Caco-2 (cell line): ENCODE measurements at regions not wholly inside any gene's neighbourhood (a gene's known extent, or its start where the extent isn't known, plus 50 kb on each side); places are given as distances from the start of the nearest gene placed in this dataset.

Experiments used
- BruUV-seq: library from RNA; stranded (reverse); fragments of 400-500 nt; replicated peaks from 2 replicates; lab custom pipeline; 2021; lab: Mats Ljungman, UMichigan
- CTCF ChIA-PET: fragments of 300-600 bp; sonication (Branson Sonifier 250); formaldehyde crosslinking; loops from one replicate; lab custom pipeline; 2022; ENCODE audit warnings: antibody characterized with exemption; lab: Charles Lee
- POLR2A ChIA-PET: fragments of 300-600 bp; sonication (Branson Sonifier 250); formaldehyde crosslinking; loops from one replicate; lab custom pipeline; 2022; ENCODE audit warnings: antibody characterized with exemption; lab: Charles Lee
- DNase-seq, 2 experiments: peaks; one replicate each; pipeline versions ENCODE4 v3.0.0 to v3.0.0-alpha.2; 2020 to 2022
- H3K27me3 ChIP-seq: replicated peaks from 2 replicates; pipeline ENCODE4 v1.6.0; 2011; ENCODE audit warnings: low read length; ENCODE audit not compliant: control insufficient read depth, insufficient read depth
- H3K36me3 ChIP-seq: 2 replicates; pipeline ENCODE4 v1.5.1; 2011; ENCODE audit warnings: low read length; ENCODE audit not compliant: control insufficient read depth, insufficient read depth
- H3K4me1 ChIP-seq: fragments of 250-450 bp; sonication (Bioruptor Pico); 2 replicates; pipeline ENCODE4 v1.5.1; 2020; ENCODE audit warnings: mild to moderate bottlenecking
- H3K4me3 ChIP-seq: 2 replicates; pipeline ENCODE4 v1.5.1; 2011; ENCODE audit warnings: low read depth, mild to moderate bottlenecking, control low read depth, low read length
- H3K9me3 ChIP-seq: fragments of 250-450 bp; sonication (Bioruptor Pico); 2 replicates; pipeline ENCODE4 v1.5.1; 2020; ENCODE audit warnings: mild to moderate bottlenecking, moderate library complexity
- H3K27ac Mint-ChIP-seq: one replicate; pipeline ENCODE4 v1.8.0; 2022; ENCODE audit warnings: mixed read lengths; ENCODE audit not compliant: unreplicated experiment
- H3K27me3 Mint-ChIP-seq: one replicate; pipeline ENCODE4 v1.8.0; 2022; ENCODE audit warnings: mixed read lengths; ENCODE audit not compliant: insufficient read depth, unreplicated experiment
- H3K36me3 Mint-ChIP-seq: one replicate; pipeline ENCODE4 v1.8.0; 2022; ENCODE audit warnings: mild to moderate bottlenecking, mixed read lengths; ENCODE audit not compliant: insufficient read depth, unreplicated experiment
- H3K4me1 Mint-ChIP-seq: one replicate; pipeline ENCODE4 v1.8.0; 2022; ENCODE audit warnings: low read depth, mixed read lengths; ENCODE audit not compliant: unreplicated experiment
- H3K4me3 Mint-ChIP-seq: one replicate; pipeline ENCODE4 v1.8.0; 2022; ENCODE audit warnings: mild to moderate bottlenecking, moderate library complexity, mixed read lengths; ENCODE audit not compliant: unreplicated experiment
- H3K9me3 Mint-ChIP-seq: one replicate; pipeline ENCODE4 v1.8.0; 2022; ENCODE audit warnings: mixed read lengths; ENCODE audit not compliant: unreplicated experiment
- intact Hi-C: fragments of 100-400 bp; cut with micrococcal nuclease; formaldehyde crosslinking; loops from one replicate; pipeline ENCODE4 v1.10.0; 2022; ENCODE audit not compliant: unreplicated experiment
- TF ChIP-seq, protein P1 (sequence below), 2 experiments: fragments of 200-600 bp in 1 of 2; IDR thresholded peaks; 1 replicate in 1 of 2; 2 replicates in 1 of 2; pipeline versions ENCODE4 v1.5.1 to v1.8.0; 2011 to 2022; ENCODE audit warnings: antibody characterized with exemption in 1 of 2, control low read depth in 1 of 2, inconsistent platforms in 1 of 2, low read depth in 1 of 2, low read length in 1 of 2, mild to moderate bottlenecking in 1 of 2, moderate library complexity in 1 of 2; ENCODE audit not compliant: insufficient read depth in 1 of 2, severe bottlenecking in 1 of 2, unreplicated experiment in 1 of 2

DNA sequence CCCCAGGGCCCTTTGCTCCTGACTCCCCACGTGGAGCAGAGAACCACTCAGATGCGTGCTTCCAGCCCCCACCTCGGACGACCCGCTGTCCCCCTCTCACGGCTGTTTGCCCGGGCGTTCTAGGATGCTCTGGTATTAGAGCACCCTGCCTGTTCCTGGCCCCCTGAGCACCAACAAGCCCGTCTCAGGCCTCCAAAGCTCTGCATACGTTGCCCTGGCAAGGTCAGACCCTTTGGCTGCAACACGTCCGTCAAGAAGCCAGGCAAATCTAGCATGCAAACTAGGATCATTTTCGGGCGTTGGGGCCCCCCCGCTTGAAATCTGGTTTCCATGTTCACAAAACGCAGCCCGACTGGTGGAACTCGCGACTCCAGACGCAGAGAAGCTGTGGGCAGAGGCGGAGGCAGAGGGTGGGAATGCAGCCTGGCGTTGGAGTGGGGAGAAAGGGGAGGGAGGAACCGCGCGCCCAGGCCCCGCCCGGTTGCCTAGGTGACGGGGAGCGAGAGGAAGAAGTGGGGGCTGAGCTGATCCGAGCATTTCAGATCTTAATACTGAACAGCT, 86.2 kb upstream of the PIAS1 start:
- H3K36me3 Mint-ChIP-seq: peaks cover 10% of the 10 kb centered on the region
- H3K27me3 Mint-ChIP-seq: no peaks in the 10 kb centered on the region
- H3K27me3 ChIP-seq: no peaks in the 10 kb centered on the region
- ChIA-PET CTCF (interaction anchor here (0.8 to 1.3 kb wide), 2 partner anchors 20 to 53 kb away, joined by 3 to 4 read pairs; no protein-coding TSS in a partner anchor), POLR2A (interaction anchor here (0.6 to 1.5 kb wide), 4 partner anchors 22 to 86 kb away, joined by 3 to 11 read pairs (median 7); partner anchors contain the start of gene PIAS1)
- peak overlapping the region; percentile 75 for H3K4me3 Mint-ChIP-seq
- peak; percentile 75 to 82 for DNase-seq
- peaks cover 20% of the 10 kb centered on the region for H3K4me1 Mint-ChIP-seq
- H3K27ac Mint-ChIP-seq: peak overlapping the region; percentile 85
- intact Hi-C loops: no loop called here
- H3K9me3 ChIP-seq: no peaks in the 10 kb centered on the region
- no TSS peak for BruUV-seq
- no peaks in the 10 kb centered on the region for H3K9me3 Mint-ChIP-seq
- no peaks in the 10 kb centered on the region for H3K36me3 ChIP-seq
- H3K4me3 ChIP-seq: peak overlapping the region; percentile 39
- peaks cover 21% of the 10 kb centered on the region for H3K4me1 ChIP-seq
- TF ChIP-seq, protein P1, sequence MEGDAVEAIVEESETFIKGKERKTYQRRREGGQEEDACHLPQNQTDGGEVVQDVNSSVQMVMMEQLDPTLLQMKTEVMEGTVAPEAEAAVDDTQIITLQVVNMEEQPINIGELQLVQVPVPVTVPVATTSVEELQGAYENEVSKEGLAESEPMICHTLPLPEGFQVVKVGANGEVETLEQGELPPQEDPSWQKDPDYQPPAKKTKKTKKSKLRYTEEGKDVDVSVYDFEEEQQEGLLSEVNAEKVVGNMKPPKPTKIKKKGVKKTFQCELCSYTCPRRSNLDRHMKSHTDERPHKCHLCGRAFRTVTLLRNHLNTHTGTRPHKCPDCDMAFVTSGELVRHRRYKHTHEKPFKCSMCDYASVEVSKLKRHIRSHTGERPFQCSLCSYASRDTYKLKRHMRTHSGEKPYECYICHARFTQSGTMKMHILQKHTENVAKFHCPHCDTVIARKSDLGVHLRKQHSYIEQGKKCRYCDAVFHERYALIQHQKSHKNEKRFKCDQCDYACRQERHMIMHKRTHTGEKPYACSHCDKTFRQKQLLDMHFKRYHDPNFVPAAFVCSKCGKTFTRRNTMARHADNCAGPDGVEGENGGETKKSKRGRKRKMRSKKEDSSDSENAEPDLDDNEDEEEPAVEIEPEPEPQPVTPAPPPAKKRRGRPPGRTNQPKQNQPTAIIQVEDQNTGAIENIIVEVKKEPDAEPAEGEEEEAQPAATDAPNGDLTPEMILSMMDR (IDR thresholded peaks at IDR 0.05; ENCODE audit: insufficient read depth in 1 of 2, low read depth in 1 of 2, low read length in 1 of 2, severe bottlenecking in 1 of 2, unreplicated experiment in 1 of 2): no peak

GRCh38 chr15:67968564-67968963, 85.6 kb upstream of the PIAS1 start:
- intact Hi-C loops: no loop called here
- TF ChIP-seq, protein P1 (IDR thresholded peaks at IDR 0.05; ENCODE audit: insufficient read depth in 1 of 2, low read depth in 1 of 2, low read length in 1 of 2, severe bottlenecking in 1 of 2, unreplicated experiment in 1 of 2): no peak
- peak overlapping the region; percentile 85 for H3K27ac Mint-ChIP-seq
- ChIA-PET POLR2A (interaction anchor here (0.6 to 1.5 kb wide), 4 partner anchors 23 to 85 kb away, joined by 3 to 11 read pairs (median 7); partner anchors contain the start of gene PIAS1), CTCF (interaction anchor here (0.8 to 1.3 kb wide), 2 partner anchors 21 to 54 kb away, joined by 3 to 4 read pairs; no protein-coding TSS in a partner anchor)
- H3K9me3 ChIP-seq: no peaks in the 10 kb centered on the region
- H3K36me3 Mint-ChIP-seq: peaks cover 10% of the 10 kb centered on the region
- H3K4me3 ChIP-seq: peak overlapping the region; percentile 39
- H3K9me3 Mint-ChIP-seq: no peaks in the 10 kb centered on the region
- peaks cover 18% of the 10 kb centered on the region for H3K4me1 ChIP-seq
- H3K27me3 Mint-ChIP-seq: no peaks in the 10 kb centered on the region
- no peaks in the 10 kb centered on the region for H3K27me3 ChIP-seq
- BruUV-seq: no TSS peak
- H3K36me3 ChIP-seq: no peaks in the 10 kb centered on the region
- H3K4me1 Mint-ChIP-seq: peaks cover 14% of the 10 kb centered on the region
- no peak for DNase-seq
- H3K4me3 Mint-ChIP-seq: peak overlapping the region; percentile 75

DNA sequence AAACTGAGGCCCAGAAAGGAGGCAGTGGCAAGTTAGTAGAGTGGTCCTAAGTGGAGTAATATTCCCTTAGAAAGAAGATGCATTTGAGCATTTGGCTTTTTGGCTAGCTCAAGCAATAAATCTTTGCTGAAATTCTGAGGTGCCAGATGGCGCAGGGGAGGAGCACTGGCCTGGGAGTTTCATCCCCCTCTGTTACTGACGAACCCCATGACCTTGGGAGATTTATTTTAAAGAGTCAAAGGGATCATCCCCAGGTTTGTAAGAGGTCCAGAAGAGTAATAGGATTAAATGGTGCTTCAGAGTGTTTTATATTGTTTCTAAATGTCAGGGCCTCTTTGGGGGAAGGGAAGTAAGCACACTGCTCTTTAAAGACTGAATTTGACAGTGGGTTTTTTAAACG, 85.1 kb upstream of the PIAS1 start:
- CTCF ChIA-PET: interaction anchor here (1.3 kb wide), 1 partner anchor 54 kb away, joined by 4 read pairs; no protein-coding TSS in a partner anchor
- H3K4me3 Mint-ChIP-seq: no peak overlapping the region

More for the DNA sequence above, 85.1 kb upstream of the PIAS1 start:
- Mint-ChIP-seq H3K9me3 (no peaks in the 10 kb centered on the region), H3K27me3 (no peaks in the 10 kb centered on the region), H3K27ac (peak overlapping the region; percentile 85), H3K36me3 (peaks cover 10% of the 10 kb centered on the region), H3K4me1 (peaks cover 14% of the 10 kb centered on the region)
- TF ChIP-seq, protein P1 (IDR thresholded peaks at IDR 0.05; ENCODE audit: insufficient read depth in 1 of 2, low read depth in 1 of 2, low read length in 1 of 2, severe bottlenecking in 1 of 2, unreplicated experiment in 1 of 2): no peak
- no peaks in the 10 kb centered on the region for H3K27me3 ChIP-seq
- POLR2A ChIA-PET: interaction anchor here (1.3 to 1.5 kb wide), 2 partner anchors 23 to 53 kb away, joined by 10 to 11 read pairs; no protein-coding TSS in a partner anchor
- H3K36me3 ChIP-seq: no peaks in the 10 kb centered on the region
- BruUV-seq: no TSS peak
- no peaks in the 10 kb centered on the region for H3K9me3 ChIP-seq
- H3K4me1 ChIP-seq: peaks cover 15% of the 10 kb centered on the region
- intact Hi-C loops: no loop called here
- DNase-seq: no peak
- H3K4me3 ChIP-seq: no peak overlapping the region
